Uterus (tissue), 2 donors: ENCODE measurements at regions not wholly inside any gene's neighbourhood (a gene's known extent, or its start where the extent isn't known, plus 50 kb on each side); places are given as distances from the start of the nearest gene placed in this dataset.

Experiments used
- CTCF ChIP-seq, 4 experiments: fragments of 200-600 bp in 2 of 4; fragments of 450-650 bp in 2 of 4; sonication (generic) in 2 of 4; IDR thresholded peaks; one replicate each; pipeline ENCODE4 v1.5.1; 2016 to 2019; ENCODE audit warnings: antibody characterized with exemption in 4 of 4, mild to moderate bottlenecking in 2 of 4, moderate library complexity in 1 of 4
- POLR2A ChIP-seq, 2 donors: fragments of 450-650 bp; IDR thresholded peaks; one replicate each; pipeline ENCODE4 v1.6.1; 2016; ENCODE audit warnings: antibody characterized with exemption in 2 of 2, mild to moderate bottlenecking in 1 of 2, moderate library complexity in 1 of 2

- TF ChIP-seq CTCF (IDR thresholded peaks at IDR 0.05) (no peak), POLR2A (IDR thresholded peaks at IDR 0.05) (no peak)
Measured at GRCh38 chr3:23657647-23658046, 148.1 kb upstream of the UBE2E1 start.
